Heart left ventricle (tissue), 16 donors: ENCODE measurements at regions not wholly inside any gene's neighbourhood (a gene's known extent, or its start where the extent isn't known, plus 50 kb on each side); places are given as distances from the start of the nearest gene placed in this dataset.

Experiments
- ATAC-seq, 4 donors: fragments of 200-7000 bp; cut with Tn5 transposase; one replicate each; pipeline ENCODE4 v1.9.1; 2020 to 2022; ENCODE audit warnings: moderate library complexity in 4 of 4, mild to moderate bottlenecking in 3 of 4, moderate number of reproducible peaks in 1 of 4
- DNase-seq, 5 donors: peaks; one replicate each; pipeline ENCODE4 v3.0.0-alpha.2; 2020
- H3K27ac ChIP-seq, 12 donors: fragments of 200-600 bp; sonication (generic) in 4 of 12; one replicate each; pipeline versions ENCODE4 v1.5.0 to v1.8.0; 2016 to 2022; ENCODE audit warnings: mild to moderate bottlenecking in 2 of 12
- H3K27me3 ChIP-seq, 9 donors: fragments of 200-600 bp; sonication (generic) in 2 of 9; one replicate each; pipeline versions ENCODE4 v1.5.1 to v1.8.0; 2016 to 2022; ENCODE audit warnings: mild to moderate bottlenecking in 3 of 9
- H3K36me3 ChIP-seq, 9 donors: fragments of 200-600 bp; sonication (generic) in 2 of 9; one replicate each; pipeline versions ENCODE4 v1.5.0 to v1.8.0; 2018 to 2022; ENCODE audit warnings: mild to moderate bottlenecking in 2 of 9
- H3K4me1 ChIP-seq, 12 donors: fragments of 200-600 bp; sonication (generic) in 4 of 12; one replicate each; pipeline versions ENCODE4 v1.5.0 to v1.8.0; 2016 to 2022; ENCODE audit warnings: mild to moderate bottlenecking in 3 of 12
- H3K4me3 ChIP-seq, 12 donors: fragments of 200-600 bp; sonication (generic) in 4 of 12; one replicate each; pipeline versions ENCODE4 v1.5.0 to v1.8.0; 2017 to 2022; ENCODE audit warnings: mild to moderate bottlenecking in 9 of 12, moderate library complexity in 4 of 12
- H3K9me3 ChIP-seq, 12 donors: fragments of 200-600 bp; sonication (generic) in 4 of 12; one replicate each; pipeline versions ENCODE4 v1.5.0 to v1.8.0; 2016 to 2022; ENCODE audit warnings: mild to moderate bottlenecking in 1 of 12
- CTCF ChIP-seq, 12 donors: fragments of 200-600 bp; sonication (generic) in 4 of 12; IDR thresholded peaks; one replicate each; pipeline versions ENCODE4 v1.5.0 to v1.8.0; 2018 to 2022; ENCODE audit warnings: antibody characterized with exemption in 12 of 12, mild to moderate bottlenecking in 5 of 12
- POLR2A ChIP-seq, 2 donors: fragments of 450-650 bp; IDR thresholded peaks; one replicate each; pipeline ENCODE4 v1.6.1; 2017; ENCODE audit warnings: antibody characterized with exemption in 2 of 2, mild to moderate bottlenecking in 2 of 2, moderate library complexity in 2 of 2
- WGBS, 4 donors: extraction: QIAGEN DNeasy Blood & Tissue Kit in 2 of 4; methylation state at CpG; one replicate each; pipeline versions ENCODE4 v1.1.5 to v1.1.7; 2013 to 2018; 5-methylcytosine and 5-hydroxymethylcytosine counted together
- intact Hi-C, 10 donors: fragments of 100-400 bp; cut with DNase I; formaldehyde crosslinking; loops; one replicate each; pipeline versions ENCODE4 v1.11.1 to v1.14.2; 2022
- donor health status: ischemic (EF 13 %, LVEDD 7.1; RV severe dilation, severe dysfunction).
- donor health status: healthy with polysubstance abuse.
- donor health status: DM: no; HTN: yes; CAD: no.
- donor health status: DM: no; HTN: no; CAD: no.
- donor health status: ischemic (EF 25% LVEDD 6.9; RV normal size, moderate dysfunction).
- donor health status: ischemic (EF 25% LVEDD 5.7; RV mildly dilated, moderate dysfunction).
- donor health status: healthy.
- donor health status: DM: yes; HTN: yes; CAD: no.
- donor health status: ischemic (EF 35%, LVEDD 5.7; RV mildly dilated, moderate dysfunction).
- donor health status: nonischemic (EF 11% LVEDD 7.7; RV severe dilation, severe dysfunction).
- donor health status: DM: yes; HTN: yes; CAD: no.
- donor health status: PGD.
- donor health status: ischemic (EF 29% LVEDD 5.4; RV normal size, mild dysfunction).
- donor health status: nonischemic (EF 23%, LVEDD 6.1; RV moderate dilation, normal function).

GRCh38 chr18:57270156-57270555, 82.2 kb upstream of the ST8SIA3 start:
- intact Hi-C loops = no loop called here
- DNase-seq (no peak), ATAC-seq (no peak)
- H3K36me3 ChIP-seq = no peaks in the 10 kb centered on the region
- no peaks in the 10 kb centered on the region for H3K4me1 ChIP-seq
- H3K4me3 ChIP-seq = no peak overlapping the region
- H3K27ac ChIP-seq = no peak overlapping the region
- H3K9me3 ChIP-seq = no peaks in the 10 kb centered on the region
- peaks cover 0 to 10% (median 0%) of the 10 kb centered on the region in 9 donors for H3K27me3 ChIP-seq
- TF ChIP-seq POLR2A (IDR thresholded peaks at IDR 0.05) (no peak), CTCF (IDR thresholded peaks at IDR 0.05) (no peak)
- WGBS, 4 donors = 64 to 75% (median 71%) methylated on average over 3 of the region's 3 CpGs

- H3K4me3 ChIP-seq = no peak overlapping the region
- TF ChIP-seq CTCF (IDR thresholded peaks at IDR 0.05) = no peak
- TF ChIP-seq POLR2A (IDR thresholded peaks at IDR 0.05) = no peak
- no peaks in the 10 kb centered on the region for H3K9me3 ChIP-seq
- H3K27ac ChIP-seq = no peak overlapping the region
- H3K36me3 ChIP-seq = no peaks in the 10 kb centered on the region
- ATAC-seq = no peak
- peaks cover 0 to 10% (median 0%) of the 10 kb centered on the region in 9 donors for H3K27me3 ChIP-seq
- intact Hi-C loops = no loop called here
- no peaks in the 10 kb centered on the region for H3K4me1 ChIP-seq
- no peak for DNase-seq
- WGBS, 4 donors = 32 to 51% (median 41%) methylated on average over 3 of the region's 3 CpGs
Observed at GRCh38 chr18:57273194-57273593, 79.2 kb upstream of the ST8SIA3 start.

GRCh38 chr18:57275111-57275510, 77.2 kb upstream of the ST8SIA3 start:
- no peaks in the 10 kb centered on the region for H3K9me3 ChIP-seq
- WGBS, 4 donors = 58 to 76% (median 62%) methylated on average over 3 of the region's 3 CpGs
- no peaks in the 10 kb centered on the region for H3K4me1 ChIP-seq
- intact Hi-C loops = no loop called here
- H3K4me3 ChIP-seq = no peak overlapping the region
- no peak for TF ChIP-seq CTCF (IDR thresholded peaks at IDR 0.05)
- no peak for TF ChIP-seq POLR2A (IDR thresholded peaks at IDR 0.05)
- DNase-seq (no peak), ATAC-seq (no peak)
- peaks cover 0 to 10% (median 0%) of the 10 kb centered on the region in 9 donors for H3K27me3 ChIP-seq
- H3K27ac ChIP-seq = no peak overlapping the region
- H3K36me3 ChIP-seq = no peaks in the 10 kb centered on the region

GRCh38 chr18:57276829-57277228, 75.5 kb upstream of the ST8SIA3 start:
- Histone ChIP-seq H3K4me3 (no peak overlapping the region), H3K4me1 (no peaks in the 10 kb centered on the region), H3K27ac (no peak overlapping the region), H3K27me3 (peaks cover 0 to 3% (median 0%) of the 10 kb centered on the region in 9 donors), H3K36me3 (no peaks in the 10 kb centered on the region), H3K9me3 (no peaks in the 10 kb centered on the region)
- DNase-seq (no peak), ATAC-seq (no peak)
- intact Hi-C loops = no loop called here
- no peak for TF ChIP-seq POLR2A (IDR thresholded peaks at IDR 0.05)
- TF ChIP-seq CTCF (IDR thresholded peaks at IDR 0.05) = no peak
- 88 to 91% (median 89%) methylated on average over 2 of the region's 2 CpGs for WGBS, 4 donors
